Activated effector memory CD4-positive, alpha-beta T cell treated with Interleukin-2 at 50 U/mL for 16 hours (primary cell): ENCODE measurements at regions not wholly inside any gene's neighbourhood (a gene's known extent, or its start where the extent isn't known, plus 50 kb on each side); places are given as distances from the start of the nearest gene placed in this dataset.
"Not testable (repeated sequence)": the region's sequence is repeated elsewhere in the genome, so short reads cannot be mapped to it uniquely, and the experiment has no call there.

Experiments used
- DNase-seq: peaks from one replicate; pipeline ENCODE4 v3.0.0-alpha.2; 2020

GRCh38 chr3:66552846-66553245, 52.0 kb upstream of the LRIG1 start:
- DNase-seq, result no peak

- no peak for DNase-seq
Measured at GRCh38 chr3:66553441-66554113, 52.8 kb upstream of the LRIG1 start.

- DNase-seq, result no peak
Measured at GRCh38 chr3:66554178-66554577, 53.4 kb upstream of the LRIG1 start.

- no peak for DNase-seq
Measured at GRCh38 chr3:66555214-66555844, 54.5 kb upstream of the LRIG1 start.

- no peak for DNase-seq
Measured at GRCh38 chr3:66557170-66557569, 56.3 kb upstream of the LRIG1 start.

- DNase-seq, result not testable (repeated sequence)
Measured at GRCh38 chr3:66559924-66560323, 59.1 kb upstream of the LRIG1 start.

- DNase-seq, result no peak
Measured at GRCh38 chr3:66561367-66561766, 60.5 kb upstream of the LRIG1 start.

- DNase-seq, result no peak
Measured at GRCh38 chr3:66565301-66565700, 64.5 kb upstream of the LRIG1 start.

GRCh38 chr3:66567077-66567476, 66.3 kb upstream of the LRIG1 start:
- no peak for DNase-seq

GRCh38 chr3:66572090-66572675, 71.4 kb upstream of the LRIG1 start:
- DNase-seq, result no peak

GRCh38 chr3:66572938-66573710, 72.3 kb upstream of the LRIG1 start:
- no peak for DNase-seq

- no peak for DNase-seq
Measured at GRCh38 chr3:66574091-66574490, 73.3 kb upstream of the LRIG1 start.

GRCh38 chr3:66577426-66578203, 76.8 kb upstream of the LRIG1 start:
- no peak for DNase-seq

GRCh38 chr3:66581256-66581655, 80.4 kb upstream of the LRIG1 start:
- no peak for DNase-seq

- peak; percentile 37 for DNase-seq
Measured at GRCh38 chr3:66582721-66583423, 82.0 kb upstream of the LRIG1 start.

- DNase-seq, result no peak
Measured at GRCh38 chr3:66583424-66584040, 82.7 kb upstream of the LRIG1 start.

GRCh38 chr3:66585520-66586095, 84.8 kb upstream of the LRIG1 start:
- DNase-seq, result no peak

- DNase-seq, result no peak
Measured at GRCh38 chr3:66586853-66587252, 86.0 kb upstream of the LRIG1 start.

- DNase-seq, result no peak
Measured at GRCh38 chr3:66588340-66588847, 87.6 kb upstream of the LRIG1 start.

- DNase-seq, result no peak
Measured at GRCh38 chr3:66592016-66592761, 91.4 kb upstream of the LRIG1 start.
